WI38 (cell line): ENCODE measurements at regions not wholly inside any gene's neighbourhood (a gene's known extent, or its start where the extent isn't known, plus 50 kb on each side); places are given as distances from the start of the nearest gene placed in this dataset.

Experiments
- H3K4me3 ChIP-seq: 2 replicates; pipeline ENCODE4 v1.5.1; 2011; ENCODE audit warnings: low read depth, mild to moderate bottlenecking, control low read depth, low read length
- CTCF ChIP-seq: IDR thresholded peaks from 2 replicates; pipeline ENCODE4 v1.5.1; 2012; ENCODE audit warnings: low read depth, mild to moderate bottlenecking, control low read depth, low read length

- TF ChIP-seq CTCF = no peak
- H3K4me3 ChIP-seq = no peak overlapping the region
Measured at GRCh38 chr7:153847828-153848227, 204.4 kb upstream of the DPP6 start.

GRCh38 chr7:153852261-153852660 is 199.9 kb upstream of the DPP6 start:
- no peak for TF ChIP-seq CTCF
- no peak overlapping the region for H3K4me3 ChIP-seq

- H3K4me3 ChIP-seq = no peak overlapping the region
- TF ChIP-seq CTCF = no peak
Measured at GRCh38 chr7:153858355-153858754, 193.8 kb upstream of the DPP6 start.

- H3K4me3 ChIP-seq = no peak overlapping the region
- no peak for TF ChIP-seq CTCF
Measured at GRCh38 chr7:153859239-153859638, 193.0 kb upstream of the DPP6 start.

- H3K4me3 ChIP-seq = no peak overlapping the region
- no peak for TF ChIP-seq CTCF
Measured at GRCh38 chr7:153886506-153887441, 165.4 kb upstream of the DPP6 start.

- TF ChIP-seq CTCF = no peak
- no peak overlapping the region for H3K4me3 ChIP-seq
Measured at GRCh38 chr7:153887749-153888569, 164.2 kb upstream of the DPP6 start.

- no peak for TF ChIP-seq CTCF
- H3K4me3 ChIP-seq = no peak overlapping the region
Measured at GRCh38 chr7:153891990-153892389, 160.2 kb upstream of the DPP6 start.
